Chondrocyte (in vitro differentiated cells): ENCODE measurements at regions not wholly inside any gene's neighbourhood (a gene's known extent, or its start where the extent isn't known, plus 50 kb on each side); places are given as distances from the start of the nearest gene placed in this dataset.
"Not testable (repeated sequence)": the region's sequence is repeated elsewhere in the genome, so short reads cannot be mapped to it uniquely, and the experiment has no call there.

ENCODE experiments used
- DNase-seq: peaks from one replicate; pipeline ENCODE4 v3.0.0; 2021; ENCODE audit warnings: mixed read lengths, low spot score
- H3K27ac Mint-ChIP-seq: one replicate; pipeline ENCODE4 v1.8.0; 2021; ENCODE audit warnings: mild to moderate bottlenecking, moderate library complexity, mixed read lengths; ENCODE audit not compliant: unreplicated experiment
- H3K27me3 Mint-ChIP-seq: 2 replicates; pipeline ENCODE4 v1.8.0; 2021; ENCODE audit warnings: low read depth, mixed read lengths
- H3K36me3 Mint-ChIP-seq: 2 replicates; pipeline ENCODE4 v1.8.0; 2021; ENCODE audit warnings: low read depth, mixed read lengths
- H3K4me1 Mint-ChIP-seq: 2 replicates; pipeline ENCODE4 v1.8.0; 2021; ENCODE audit warnings: low read depth, mild to moderate bottlenecking, mixed read lengths
- H3K4me3 Mint-ChIP-seq: one replicate; pipeline ENCODE4 v1.8.0; 2021; ENCODE audit warnings: mild to moderate bottlenecking, moderate library complexity, mixed read lengths; ENCODE audit not compliant: unreplicated experiment
- H3K9me3 Mint-ChIP-seq: 2 replicates; pipeline ENCODE4 v1.8.0; 2021; ENCODE audit warnings: low read depth, mixed read lengths
- CTCF ChIP-seq: fragments of 200-600 bp; sonication (generic); IDR thresholded peaks from 2 replicates; pipeline ENCODE4 v1.5.0; 2021; ENCODE audit warnings: antibody characterized with exemption, mild to moderate bottlenecking, moderate library complexity

GRCh38 chr16:29237971-29238370, 168.5 kb downstream of the NPIPB11 start:
- no peak for DNase-seq
- Mint-ChIP-seq H3K9me3 (peaks cover 6% of the 10 kb centered on the region), H3K36me3 (no peaks in the 10 kb centered on the region), H3K4me3 (no peak overlapping the region), H3K27ac (no peak overlapping the region), H3K4me1 (no peaks in the 10 kb centered on the region), H3K27me3 (no peaks in the 10 kb centered on the region)
- TF ChIP-seq CTCF = no peak

GRCh38 chr16:29237495-29237894, 169.0 kb downstream of the NPIPB11 start:
- not testable (repeated sequence) for H3K4me3 Mint-ChIP-seq, H3K9me3 Mint-ChIP-seq, H3K36me3 Mint-ChIP-seq, H3K27ac Mint-ChIP-seq, DNase-seq, H3K4me1 Mint-ChIP-seq, H3K27me3 Mint-ChIP-seq

GRCh38 chr16:29237023-29237422, 169.5 kb downstream of the NPIPB11 start:
- H3K27ac Mint-ChIP-seq, DNase-seq, H3K4me1 Mint-ChIP-seq, H3K4me3 Mint-ChIP-seq, H3K9me3 Mint-ChIP-seq, H3K27me3 Mint-ChIP-seq, H3K36me3 Mint-ChIP-seq: not testable (repeated sequence)

- DNase-seq, H3K4me1 Mint-ChIP-seq, H3K27ac Mint-ChIP-seq, H3K4me3 Mint-ChIP-seq, H3K27me3 Mint-ChIP-seq, H3K9me3 Mint-ChIP-seq, H3K36me3 Mint-ChIP-seq: not testable (repeated sequence)
Observed at GRCh38 chr16:29235836-29236370, 170.6 kb downstream of the NPIPB11 start.

GRCh38 chr16:29234536-29235275, 171.8 kb downstream of the NPIPB11 start:
- H3K4me3 Mint-ChIP-seq, H3K9me3 Mint-ChIP-seq, H3K36me3 Mint-ChIP-seq, H3K27ac Mint-ChIP-seq, DNase-seq, H3K27me3 Mint-ChIP-seq: not testable (repeated sequence)
- H3K4me1 Mint-ChIP-seq = peaks cover 11% of the 10 kb centered on the region

- H3K36me3 Mint-ChIP-seq, H3K27ac Mint-ChIP-seq, DNase-seq, H3K9me3 Mint-ChIP-seq, H3K27me3 Mint-ChIP-seq, H3K4me3 Mint-ChIP-seq: not testable (repeated sequence)
- peaks cover 11% of the 10 kb centered on the region for H3K4me1 Mint-ChIP-seq
Observed at GRCh38 chr16:29233705-29234404, 172.7 kb downstream of the NPIPB11 start.

GRCh38 chr16:29232811-29233704, 173.5 kb downstream of the NPIPB11 start:
- peaks cover 11% of the 10 kb centered on the region for H3K4me1 Mint-ChIP-seq
- no peaks in the 10 kb centered on the region for H3K9me3 Mint-ChIP-seq
- H3K36me3 Mint-ChIP-seq = no peaks in the 10 kb centered on the region
- no peak for TF ChIP-seq CTCF
- H3K27me3 Mint-ChIP-seq = no peaks in the 10 kb centered on the region
- no peak for DNase-seq
- H3K27ac Mint-ChIP-seq = no peak overlapping the region
- H3K4me3 Mint-ChIP-seq = no peak overlapping the region

- DNase-seq, H3K36me3 Mint-ChIP-seq, H3K4me3 Mint-ChIP-seq, H3K9me3 Mint-ChIP-seq, H3K27me3 Mint-ChIP-seq, H3K27ac Mint-ChIP-seq: not testable (repeated sequence)
- peaks cover 11% of the 10 kb centered on the region for H3K4me1 Mint-ChIP-seq
Observed at GRCh38 chr16:29232160-29232705, 174.3 kb downstream of the NPIPB11 start.
